Liver (tissue), 2 donors: ENCODE measurements at regions not wholly inside any gene's neighbourhood (a gene's known extent, or its start where the extent isn't known, plus 50 kb on each side); places are given as distances from the start of the nearest gene placed in this dataset.

Source experiments
- YY1 ChIP-seq: IDR thresholded peaks from 2 replicates; pipeline ENCODE4 v1.6.1; 2016; ENCODE audit warnings: antibody characterized with exemption, mild to moderate bottlenecking
- TF ChIP-seq, protein P1 (sequence below): fragments of 150-350 bp; IDR thresholded peaks from 2 replicates; pipeline ENCODE4 v1.5.1; 2017; ENCODE audit warnings: improper control_type of control experiment, low read depth, low read length; ENCODE audit not compliant: missing input control
- donor health status: healthy.

GRCh38 chr10:78339251-78339650 lies 305.6 kb downstream of the RPS24 start:
- TF ChIP-seq, protein P1, sequence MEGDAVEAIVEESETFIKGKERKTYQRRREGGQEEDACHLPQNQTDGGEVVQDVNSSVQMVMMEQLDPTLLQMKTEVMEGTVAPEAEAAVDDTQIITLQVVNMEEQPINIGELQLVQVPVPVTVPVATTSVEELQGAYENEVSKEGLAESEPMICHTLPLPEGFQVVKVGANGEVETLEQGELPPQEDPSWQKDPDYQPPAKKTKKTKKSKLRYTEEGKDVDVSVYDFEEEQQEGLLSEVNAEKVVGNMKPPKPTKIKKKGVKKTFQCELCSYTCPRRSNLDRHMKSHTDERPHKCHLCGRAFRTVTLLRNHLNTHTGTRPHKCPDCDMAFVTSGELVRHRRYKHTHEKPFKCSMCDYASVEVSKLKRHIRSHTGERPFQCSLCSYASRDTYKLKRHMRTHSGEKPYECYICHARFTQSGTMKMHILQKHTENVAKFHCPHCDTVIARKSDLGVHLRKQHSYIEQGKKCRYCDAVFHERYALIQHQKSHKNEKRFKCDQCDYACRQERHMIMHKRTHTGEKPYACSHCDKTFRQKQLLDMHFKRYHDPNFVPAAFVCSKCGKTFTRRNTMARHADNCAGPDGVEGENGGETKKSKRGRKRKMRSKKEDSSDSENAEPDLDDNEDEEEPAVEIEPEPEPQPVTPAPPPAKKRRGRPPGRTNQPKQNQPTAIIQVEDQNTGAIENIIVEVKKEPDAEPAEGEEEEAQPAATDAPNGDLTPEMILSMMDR: no peak
- no peak for TF ChIP-seq YY1
